ENCODE measurements at regions not wholly inside any gene's neighbourhood (a gene's known extent, or its start where the extent isn't known, plus 50 kb on each side); places are given as distances from the start of the nearest gene placed in this dataset.

DNA sequence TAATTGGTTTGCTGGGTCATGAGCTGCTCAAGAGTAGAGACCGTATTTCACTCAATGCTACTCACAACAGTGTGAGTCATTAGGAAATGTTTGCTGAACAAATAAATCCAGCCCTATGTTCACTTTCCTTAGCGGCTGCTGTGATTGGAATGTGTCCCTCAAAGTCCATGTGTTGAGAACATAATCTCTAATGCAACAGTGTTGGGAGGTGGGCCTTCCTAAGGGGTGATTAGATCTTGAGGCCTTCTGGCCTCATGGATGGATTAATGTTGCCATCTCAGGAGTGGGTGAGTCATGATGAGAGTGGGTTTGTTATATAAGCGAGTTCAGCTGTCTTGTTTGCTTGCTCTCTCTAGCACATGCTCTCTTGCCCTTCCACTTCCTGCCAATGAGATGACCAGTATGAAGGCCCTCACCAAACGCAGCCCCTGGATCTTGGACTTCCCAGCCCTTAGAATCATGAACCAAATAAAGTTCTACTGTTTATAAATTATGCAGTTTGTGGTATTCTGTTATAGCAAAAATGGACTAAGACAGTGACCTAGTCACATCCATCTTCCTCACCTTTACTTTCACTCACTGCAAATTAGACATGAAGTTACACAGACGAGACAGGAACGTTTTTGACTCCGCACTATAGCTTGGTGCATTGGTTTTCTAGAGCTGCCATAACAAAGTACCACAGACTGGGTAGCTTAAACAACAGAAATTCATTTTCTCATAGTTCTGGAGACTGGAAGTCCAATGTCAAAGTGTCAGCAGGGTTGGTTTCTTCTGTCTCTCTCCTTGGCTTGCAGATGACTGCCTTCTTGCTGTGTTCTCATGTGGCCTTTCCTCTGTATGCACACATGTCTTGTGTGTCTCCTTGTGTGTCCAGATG is 50.9 kb upstream of the FAM169A start:
- DNase-seq (ENCODE audit: low spot score) = no peak

Data from NAMALWA (cell line).